Naive thymus-derived CD8-positive, alpha-beta T cell (primary cell): ENCODE measurements at regions not wholly inside any gene's neighbourhood (a gene's known extent, or its start where the extent isn't known, plus 50 kb on each side); places are given as distances from the start of the nearest gene placed in this dataset.
"Not testable (repeated sequence)": the region's sequence is repeated elsewhere in the genome, so short reads cannot be mapped to it uniquely, and the experiment has no call there.

Experiments used
- ATAC-seq, 2 donors: fragments of 150-1000 bp; cut with Tn5 transposase in 1 of 2; sonication (Bioruptor Pico), chemical (Tn5 transposase) in 1 of 2; 1 replicate in 1 of 2; 2 replicates in 1 of 2; pipeline ENCODE4 v1.10.0; 2021; ENCODE audit warnings: mild to moderate bottlenecking in 2 of 2, moderate library complexity in 2 of 2
- POLR2A ChIA-PET: fragments of 350-600 bp; sonication (Branson Sonifier 250); formaldehyde crosslinking; loops from one replicate; lab custom pipeline; 2021; ENCODE audit warnings: antibody characterized with exemption; lab: Charles Lee
- DNase-seq, 10 donors: peaks; one replicate each; pipeline versions ENCODE4 v3.0.0 to v3.0.0-alpha.2; 2020 to 2022
- H3K27ac Mint-ChIP-seq, 10 donors: one replicate each; pipeline ENCODE4 v1.8.0; 2020 to 2022; ENCODE audit warnings: mild to moderate bottlenecking in 10 of 10, mixed read lengths in 10 of 10, moderate library complexity in 4 of 10, inconsistent platforms in 1 of 10
- H3K27me3 Mint-ChIP-seq, 5 donors: one replicate each; pipeline ENCODE4 v1.8.0; 2021 to 2022; ENCODE audit warnings: mixed read lengths in 5 of 5
- H3K36me3 Mint-ChIP-seq, 3 donors: one replicate each; pipeline ENCODE4 v1.8.0; 2020 to 2022; ENCODE audit warnings: mixed read lengths in 3 of 3, mild to moderate bottlenecking in 2 of 3, inconsistent platforms in 1 of 3
- H3K4me1 Mint-ChIP-seq, 4 donors: one replicate each; pipeline ENCODE4 v1.8.0; 2021 to 2022; ENCODE audit warnings: mixed read lengths in 4 of 4
- H3K4me3 Mint-ChIP-seq, 10 donors: one replicate each; pipeline ENCODE4 v1.8.0; 2020 to 2022; ENCODE audit warnings: mild to moderate bottlenecking in 10 of 10, mixed read lengths in 10 of 10, moderate library complexity in 6 of 10, inconsistent platforms in 1 of 10
- H3K9me3 Mint-ChIP-seq, 9 donors: one replicate each; pipeline ENCODE4 v1.8.0; 2020 to 2022; ENCODE audit warnings: mixed read lengths in 9 of 9, mild to moderate bottlenecking in 3 of 9, inconsistent platforms in 1 of 9, moderate library complexity in 1 of 9

DNA sequence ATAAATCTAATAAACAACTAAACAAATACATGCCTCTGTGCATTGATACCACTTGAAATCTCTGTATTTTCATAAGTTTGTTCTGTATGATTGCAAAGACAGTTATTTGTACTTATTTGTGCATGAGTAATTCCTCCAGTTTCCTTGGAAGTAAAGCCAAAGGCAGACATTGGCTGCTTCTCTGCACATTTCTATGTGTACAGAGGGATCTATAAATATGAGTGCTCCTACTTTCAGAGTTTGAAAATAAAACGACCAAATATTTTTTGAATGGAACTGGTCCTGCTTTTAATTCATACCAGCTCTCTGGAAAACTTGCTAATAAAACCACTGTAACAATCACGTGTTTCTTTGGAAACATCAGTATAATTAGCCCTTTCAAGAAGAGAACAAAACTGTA lies 306.5 kb downstream of the MAN2A1 start:
- no peak for DNase-seq
- Mint-ChIP-seq H3K4me3 (no peak overlapping the region), H3K36me3 (peaks cover 0 to 5% (median 4%) of the 10 kb centered on the region in 3 donors), H3K27ac (no peak overlapping the region), H3K4me1 (peaks cover 3 to 13% (median 8%) of the 10 kb centered on the region in 4 donors), H3K27me3 (peaks cover 0 to 3% (median 0%) of the 10 kb centered on the region in 5 donors), H3K9me3 (peaks cover 0 to 9% (median 3%) of the 10 kb centered on the region in 9 donors)
- POLR2A ChIA-PET: no interaction called here
- ATAC-seq: no peak

DNA sequence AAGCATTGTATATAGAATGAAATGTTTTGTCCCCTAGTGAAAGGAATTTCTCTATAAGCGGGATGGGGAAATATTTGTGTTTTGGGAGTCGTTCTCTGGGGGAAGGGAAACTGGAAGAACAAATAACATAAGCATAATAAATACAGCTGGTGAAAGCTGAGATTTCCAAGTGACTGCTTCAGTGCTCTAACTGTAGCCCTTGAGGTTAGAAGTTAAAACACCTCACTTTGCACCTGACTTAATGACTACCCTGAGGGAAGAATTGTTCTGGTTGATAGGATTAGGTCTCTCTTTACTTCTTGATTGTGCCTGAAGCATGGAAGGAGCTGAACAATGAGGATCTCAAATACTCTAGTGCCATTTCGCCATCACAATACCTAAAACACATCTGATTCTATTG lies 307.4 kb downstream of the MAN2A1 start:
- POLR2A ChIA-PET: interaction anchor here (1.4 kb wide), 1 partner anchor 75 kb away, joined by 3 read pairs; no protein-coding TSS in a partner anchor
- Mint-ChIP-seq H3K9me3 (peaks cover 0 to 9% (median 3%) of the 10 kb centered on the region in 9 donors), H3K36me3 (peaks cover 0 to 5% (median 4%) of the 10 kb centered on the region in 3 donors), H3K4me1 (peaks cover 3 to 13% (median 8%) of the 10 kb centered on the region in 4 donors), H3K27me3 (peaks cover 0 to 3% (median 0%) of the 10 kb centered on the region in 5 donors), H3K4me3 (no peak overlapping the region), H3K27ac (no peak overlapping the region)
- DNase-seq (no peak), ATAC-seq (no peak)

DNA sequence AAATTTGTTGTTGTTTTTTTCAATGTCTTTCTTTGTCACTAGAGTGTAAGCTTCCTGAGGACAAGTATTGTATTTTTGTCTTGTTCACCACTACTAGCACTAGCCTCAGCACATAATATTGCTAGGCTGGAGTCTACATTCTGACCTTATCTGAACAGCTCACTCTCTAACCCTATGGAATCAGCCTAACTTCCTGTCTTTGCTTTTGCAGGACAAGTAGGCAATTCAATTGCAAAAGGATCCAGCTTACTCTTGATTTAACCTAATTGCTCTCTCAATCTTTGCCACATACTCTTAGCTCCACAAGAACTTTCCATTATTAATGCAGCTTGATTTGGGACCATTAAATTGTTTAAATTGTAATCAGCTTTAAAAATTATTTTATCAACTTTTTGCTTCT lies 308.5 kb downstream of the MAN2A1 start:
- DNase-seq (no peak), ATAC-seq (no peak)
- Mint-ChIP-seq H3K27me3 (no peaks in the 10 kb centered on the region), H3K4me3 (no peak overlapping the region), H3K4me1 (peaks cover 3 to 13% (median 8%) of the 10 kb centered on the region in 4 donors), H3K27ac (no peak overlapping the region), H3K36me3 (peaks cover 0 to 5% (median 4%) of the 10 kb centered on the region in 3 donors), H3K9me3 (peaks cover 0 to 9% (median 3%) of the 10 kb centered on the region in 9 donors)
- POLR2A ChIA-PET: interaction anchor here (1.4 kb wide), 1 partner anchor 77 kb away, joined by 3 read pairs; no protein-coding TSS in a partner anchor

DNA sequence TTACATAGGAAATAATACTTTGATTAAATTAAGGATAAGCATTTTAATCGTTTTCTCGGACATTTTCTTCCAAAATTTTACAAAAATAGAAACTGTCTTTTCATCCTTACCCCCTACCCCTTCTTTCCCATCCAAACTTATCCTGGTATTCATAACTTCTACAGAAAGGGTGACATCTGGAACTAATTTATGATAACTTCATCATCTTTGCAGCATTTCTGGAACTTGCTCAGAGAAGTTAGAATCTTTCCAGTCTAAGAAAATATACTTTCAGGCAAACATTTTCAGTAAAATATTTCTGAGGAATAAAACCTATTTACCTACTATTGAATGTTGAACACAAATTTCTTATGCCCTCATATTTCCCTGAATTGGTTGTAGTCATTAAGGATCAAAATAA lies 309.0 kb downstream of the MAN2A1 start:
- peaks cover 0 to 5% (median 4%) of the 10 kb centered on the region in 3 donors for H3K36me3 Mint-ChIP-seq
- POLR2A ChIA-PET: no interaction called here
- no peak for DNase-seq
- no peaks in the 10 kb centered on the region for H3K27me3 Mint-ChIP-seq
- no peak overlapping the region for H3K4me3 Mint-ChIP-seq
- H3K9me3 Mint-ChIP-seq: peaks cover 0 to 9% (median 3%) of the 10 kb centered on the region in 9 donors
- no peak overlapping the region for H3K27ac Mint-ChIP-seq
- H3K4me1 Mint-ChIP-seq: peaks cover 3 to 13% (median 8%) of the 10 kb centered on the region in 4 donors
- no peak for ATAC-seq

DNA sequence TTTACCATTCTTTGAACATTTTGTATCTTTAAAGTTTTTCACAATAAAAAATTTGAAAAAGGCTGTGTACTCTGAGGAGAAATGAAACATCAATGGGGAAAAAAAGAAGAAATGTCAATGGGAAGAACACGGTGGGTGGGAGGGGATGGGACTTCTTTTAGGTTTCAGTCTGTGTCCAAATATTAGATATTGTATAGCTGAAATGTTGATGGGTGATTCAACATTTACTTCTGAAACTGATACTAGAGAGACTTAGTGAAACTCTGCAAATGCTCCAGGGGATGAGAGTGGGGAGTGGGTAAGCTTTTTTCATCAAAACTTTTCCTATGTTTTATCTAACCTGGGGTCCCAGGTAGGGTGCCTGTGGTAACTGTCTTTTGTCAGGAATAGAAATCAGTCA lies 311.9 kb downstream of the MAN2A1 start:
- ATAC-seq: no peak
- H3K4me1 Mint-ChIP-seq: peaks cover 3 to 13% (median 9%) of the 10 kb centered on the region in 4 donors
- H3K27ac Mint-ChIP-seq: no peak overlapping the region

DNA sequence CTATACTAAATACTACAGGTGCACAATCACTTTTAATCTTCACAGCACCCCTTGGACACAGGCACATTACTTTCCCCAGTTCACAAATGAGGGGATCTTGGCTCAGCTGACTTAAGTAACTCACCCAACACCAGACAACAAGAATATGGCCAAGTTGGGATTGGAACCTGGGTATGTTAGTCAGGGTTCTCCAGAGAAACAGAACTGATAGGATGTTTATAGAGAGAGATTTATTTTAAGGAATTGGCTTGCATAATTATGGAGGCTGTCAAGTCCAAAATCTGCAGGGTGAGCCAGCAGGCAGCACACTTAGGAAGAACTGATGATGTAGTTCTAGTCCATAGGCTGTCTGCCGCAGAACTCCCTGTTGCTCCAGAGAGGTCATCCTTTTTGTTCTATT lies 312.9 kb downstream of the MAN2A1 start:
- no peak for DNase-seq
- no peak for ATAC-seq
- peaks cover 0 to 11% (median 3%) of the 10 kb centered on the region in 9 donors for H3K9me3 Mint-ChIP-seq
- H3K4me3 Mint-ChIP-seq: no peak overlapping the region
- peaks cover 3 to 13% (median 9%) of the 10 kb centered on the region in 4 donors for H3K4me1 Mint-ChIP-seq
- POLR2A ChIA-PET: no interaction called here
- no peak overlapping the region for H3K27ac Mint-ChIP-seq
- H3K36me3 Mint-ChIP-seq: peaks cover 0 to 7% (median 5%) of the 10 kb centered on the region in 3 donors
- H3K27me3 Mint-ChIP-seq: no peaks in the 10 kb centered on the region

More for the DNA sequence above, 311.9 kb downstream of the MAN2A1 start:
- POLR2A ChIA-PET: no interaction called here
- Mint-ChIP-seq H3K36me3 (peaks cover 0 to 7% (median 5%) of the 10 kb centered on the region in 3 donors), H3K4me3 (no peak overlapping the region), H3K27me3 (no peaks in the 10 kb centered on the region), H3K9me3 (peaks cover 0 to 11% (median 3%) of the 10 kb centered on the region in 9 donors)
- DNase-seq: no peak

DNA sequence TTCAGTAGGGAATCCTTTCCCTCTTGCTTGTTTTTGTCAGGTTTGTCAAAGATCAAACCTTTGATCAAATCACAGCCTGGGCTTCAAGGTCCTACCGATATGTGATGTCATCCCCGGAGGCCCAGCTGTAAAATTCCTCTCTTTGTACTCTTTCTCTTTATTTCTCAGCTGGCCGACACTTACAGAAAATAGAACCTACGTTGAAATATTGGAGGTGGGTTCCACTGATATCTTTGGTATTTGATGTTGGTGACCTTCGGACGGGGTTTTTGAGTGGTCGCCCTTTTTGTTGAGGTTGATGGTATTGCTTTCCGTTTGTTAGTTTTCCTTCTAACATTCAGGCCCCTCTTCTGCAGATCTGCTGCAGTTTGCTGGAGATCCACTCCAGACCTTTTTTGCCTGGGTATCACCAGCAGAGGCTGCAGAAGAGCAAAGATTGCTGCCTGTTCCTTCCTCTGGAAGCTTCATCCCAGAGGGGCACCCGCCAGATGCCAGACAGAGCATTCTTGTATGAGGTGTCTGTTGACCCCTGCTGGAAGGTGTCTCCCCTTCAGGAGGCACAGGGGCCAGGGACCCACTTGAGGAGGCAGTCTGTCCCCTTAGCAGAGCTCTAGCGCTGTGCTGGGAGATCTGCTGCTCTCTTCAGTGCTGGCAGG lies 316.3 kb downstream of the MAN2A1 start:
- ATAC-seq, H3K9me3 Mint-ChIP-seq, POLR2A ChIA-PET, H3K36me3 Mint-ChIP-seq, H3K4me1 Mint-ChIP-seq, H3K4me3 Mint-ChIP-seq, H3K27me3 Mint-ChIP-seq: not testable (repeated sequence)
- peak overlapping the region in 1 of 10 donors; percentile 54 for H3K27ac Mint-ChIP-seq
- DNase-seq: peak in 1 of 10 donors; percentile 32

DNA sequence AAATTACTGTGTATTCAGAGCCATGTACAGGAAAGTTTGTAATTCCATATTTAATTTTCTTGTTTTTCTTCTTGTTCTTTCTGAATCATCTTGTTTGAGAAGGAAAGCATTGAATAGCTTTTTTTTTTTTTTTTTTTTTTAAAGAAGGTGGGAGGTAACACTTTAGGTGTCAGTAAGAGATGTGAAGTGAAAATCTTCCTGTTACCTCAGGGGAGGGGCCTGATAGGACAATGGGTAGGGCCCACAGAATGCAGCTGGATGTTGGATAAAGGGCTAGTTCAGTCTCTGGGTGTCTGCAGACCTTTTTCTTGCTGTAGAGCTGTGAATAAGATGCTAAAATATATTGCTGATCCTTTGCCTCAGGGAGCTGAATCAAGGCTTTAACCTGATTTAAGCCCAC lies 317.4 kb downstream of the MAN2A1 start:
- ATAC-seq (no peak), DNase-seq (no peak)
- H3K36me3 Mint-ChIP-seq: peaks cover 0 to 3% (median 0%) of the 10 kb centered on the region in 3 donors
- H3K27me3 Mint-ChIP-seq: peaks cover 0 to 1% (median 0%) of the 10 kb centered on the region in 5 donors
- H3K4me1 Mint-ChIP-seq: peaks cover 0 to 1% (median 0%) of the 10 kb centered on the region in 4 donors
- no peak overlapping the region for H3K4me3 Mint-ChIP-seq
- H3K27ac Mint-ChIP-seq: no peak overlapping the region
- POLR2A ChIA-PET: interaction anchor here (0.7 kb wide), 1 partner anchor 213 kb away, joined by 6 read pairs; no protein-coding TSS in a partner anchor
- H3K9me3 Mint-ChIP-seq: peaks cover 0 to 6% (median 0%) of the 10 kb centered on the region in 9 donors

DNA sequence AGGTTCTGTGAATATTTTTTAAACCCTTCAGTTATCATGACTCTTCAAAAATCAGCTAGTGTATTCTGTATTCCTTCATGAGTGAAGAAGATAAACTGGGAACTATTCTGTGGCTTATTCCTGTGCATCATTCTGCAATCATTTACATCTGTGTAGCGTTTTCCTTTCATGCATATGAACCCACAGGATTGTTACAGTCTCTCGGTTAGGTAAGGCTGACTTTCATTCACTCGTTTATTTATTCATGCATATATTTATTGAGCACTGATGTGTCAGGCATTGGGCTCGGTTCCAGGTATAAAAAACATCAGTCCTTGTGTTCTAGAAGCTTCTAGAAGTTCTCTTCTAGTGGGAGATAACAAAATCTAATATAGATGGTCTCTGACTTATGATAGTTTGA lies 318.4 kb downstream of the MAN2A1 start:
- Mint-ChIP-seq H3K27ac (no peak overlapping the region), H3K4me1 (peaks cover 0 to 1% (median 0%) of the 10 kb centered on the region in 4 donors), H3K4me3 (no peak overlapping the region), H3K9me3 (peaks cover 0 to 6% (median 0%) of the 10 kb centered on the region in 9 donors), H3K36me3 (peaks cover 0 to 4% (median 0%) of the 10 kb centered on the region in 3 donors), H3K27me3 (peaks cover 0 to 4% (median 0%) of the 10 kb centered on the region in 5 donors)
- POLR2A ChIA-PET: no interaction called here
- DNase-seq (no peak), ATAC-seq (no peak)

DNA sequence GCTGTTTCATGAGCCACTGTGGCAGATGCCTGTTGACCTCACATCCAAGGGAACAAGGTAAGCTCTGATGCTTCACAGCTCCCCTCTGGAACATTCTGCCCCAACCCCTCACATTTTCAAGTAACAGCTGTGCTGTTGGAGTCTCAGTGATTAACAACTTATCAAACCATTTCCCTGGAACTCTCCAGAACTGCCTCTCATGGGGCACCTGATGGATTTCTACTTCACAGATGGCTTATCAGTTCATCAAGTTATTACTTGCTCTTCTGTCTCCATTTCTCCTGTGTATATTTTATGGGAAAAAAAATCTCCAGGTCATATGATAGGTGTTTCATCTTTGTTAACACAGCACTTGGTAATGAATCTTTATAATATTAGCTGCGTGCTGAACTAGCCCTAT lies 322.4 kb downstream of the MAN2A1 start:
- DNase-seq: no peak
- Mint-ChIP-seq H3K4me3 (no peak overlapping the region), H3K4me1 (no peaks in the 10 kb centered on the region), H3K9me3 (peaks cover 0 to 6% (median 0%) of the 10 kb centered on the region in 9 donors), H3K36me3 (peaks cover 0 to 5% (median 0%) of the 10 kb centered on the region in 3 donors), H3K27ac (no peak overlapping the region), H3K27me3 (peaks cover 0 to 6% (median 1%) of the 10 kb centered on the region in 5 donors)
- POLR2A ChIA-PET: no interaction called here
- no peak for ATAC-seq

DNA sequence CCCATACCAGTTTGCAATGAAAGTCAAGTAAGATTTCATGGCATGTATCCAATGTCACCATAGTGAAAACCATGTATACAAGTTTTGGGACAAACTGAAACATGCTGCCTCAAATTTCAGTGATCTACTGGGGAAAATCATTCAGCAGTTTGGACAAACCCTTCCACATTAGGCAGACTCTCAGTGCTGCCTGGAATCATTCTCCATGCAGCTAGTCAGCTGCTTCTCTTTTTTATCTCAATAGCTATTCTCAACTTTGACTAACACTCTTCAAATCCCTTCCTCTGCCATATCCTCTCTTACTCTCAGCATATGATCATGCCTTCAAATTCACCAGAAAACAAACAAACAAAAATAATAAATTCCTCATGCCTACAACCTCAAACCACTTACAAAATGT lies 323.3 kb downstream of the MAN2A1 start:
- POLR2A ChIA-PET: no interaction called here

DNA sequence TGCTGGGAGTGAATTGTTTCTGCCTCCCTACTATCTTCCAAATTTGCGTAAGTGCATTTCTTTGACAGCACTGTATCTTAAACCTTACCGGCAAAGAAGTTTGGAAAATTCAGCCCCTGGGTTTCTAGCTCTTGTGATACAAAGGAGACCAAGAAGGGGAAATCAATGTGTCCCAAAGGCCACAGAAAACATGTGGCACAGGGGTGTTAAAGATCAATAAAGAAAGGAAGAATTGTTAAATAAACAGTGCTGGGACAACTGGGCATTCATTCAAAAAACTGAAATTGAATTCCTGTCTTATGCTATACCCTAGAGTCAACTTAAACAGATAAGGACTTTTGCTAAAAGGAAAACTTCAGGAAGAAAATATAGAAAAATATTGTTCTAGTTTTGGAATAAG lies 328.1 kb downstream of the MAN2A1 start:
- Mint-ChIP-seq H3K4me3 (no peak overlapping the region), H3K36me3 (peaks cover 0 to 7% (median 0%) of the 10 kb centered on the region in 3 donors), H3K27ac (no peak overlapping the region), H3K9me3 (peaks cover 0 to 6% (median 0%) of the 10 kb centered on the region in 9 donors), H3K27me3 (peaks cover 0 to 5% (median 0%) of the 10 kb centered on the region in 5 donors), H3K4me1 (no peaks in the 10 kb centered on the region)
- DNase-seq: no peak
- POLR2A ChIA-PET: no interaction called here
- no peak for ATAC-seq

More for the DNA sequence above, 323.3 kb downstream of the MAN2A1 start:
- Mint-ChIP-seq H3K27me3 (peaks cover 0 to 6% (median 1%) of the 10 kb centered on the region in 5 donors), H3K9me3 (peaks cover 0 to 6% (median 0%) of the 10 kb centered on the region in 9 donors), H3K4me1 (no peaks in the 10 kb centered on the region), H3K4me3 (no peak overlapping the region), H3K27ac (no peak overlapping the region), H3K36me3 (peaks cover 0 to 5% (median 0%) of the 10 kb centered on the region in 3 donors)
- no peak for ATAC-seq
- DNase-seq: no peak

DNA sequence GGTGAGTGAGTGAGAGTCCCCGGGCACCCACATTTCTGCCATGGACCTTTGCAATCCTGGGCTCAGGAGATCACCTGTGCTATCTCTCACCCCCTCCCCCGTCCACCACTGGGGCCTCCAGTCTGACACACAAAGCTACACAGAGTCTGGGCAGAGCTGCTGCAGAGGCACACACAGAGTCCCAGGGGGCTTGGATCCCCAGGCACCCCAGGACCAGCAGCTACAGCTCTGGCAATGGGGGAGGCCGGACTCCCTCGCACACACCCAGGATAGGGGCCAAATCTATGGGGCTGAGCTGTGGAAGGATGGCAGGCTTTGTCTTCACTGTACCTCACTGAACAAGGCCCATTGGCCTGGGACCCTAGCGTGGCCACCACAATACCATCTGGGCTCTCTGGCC lies 328.8 kb downstream of the MAN2A1 start:
- ATAC-seq: no peak
- POLR2A ChIA-PET: no interaction called here
- Mint-ChIP-seq H3K4me1 (no peaks in the 10 kb centered on the region), H3K9me3 (peaks cover 0 to 3% (median 0%) of the 10 kb centered on the region in 9 donors), H3K4me3 (no peak overlapping the region), H3K36me3 (peaks cover 0 to 3% (median 0%) of the 10 kb centered on the region in 3 donors), H3K27me3 (peaks cover 0 to under 1% (median 0%) of the 10 kb centered on the region in 5 donors), H3K27ac (no peak overlapping the region)
- no peak for DNase-seq
